ENCODE measurements at regions not wholly inside any gene's neighbourhood (a gene's known extent, or its start where the extent isn't known, plus 50 kb on each side); places are given as distances from the start of the nearest gene placed in this dataset.

GRCh38 chr10:104517946-104518345, 123.1 kb upstream of the SORCS3 start:
- TF ChIP-seq CTCF (IDR thresholded peaks at IDR 0.05) (no peak), POLR2A (IDR thresholded peaks at IDR 0.05) (no peak)
- WGBS, 2 donors: 72 to 77% methylated on average over 4 of the region's 4 CpGs
- no peak overlapping the region for H3K4me3 ChIP-seq (ENCODE audit: low read depth, poor library complexity, severe bottlenecking)
- intact Hi-C loops (cut with DNase I; ENCODE audit: low total_unique reads): no loop called here
- peak in 1 of 2 donors; percentile 50 for DNase-seq (ENCODE audit: low spot score in 2 of 2)

- TF ChIP-seq POLR2A (IDR thresholded peaks at IDR 0.05): no peak
- TF ChIP-seq CTCF (IDR thresholded peaks at IDR 0.05): no peak
- no peak overlapping the region for H3K4me3 ChIP-seq (ENCODE audit: low read depth, poor library complexity, severe bottlenecking)
- intact Hi-C loops (cut with DNase I; ENCODE audit: low total_unique reads): no loop called here
- DNase-seq (ENCODE audit: low spot score in 2 of 2): peak in 1 of 2 donors; percentile 53
- WGBS, 2 donors: 76% methylated on average over 6 of the region's 6 CpGs
Measured at GRCh38 chr10:104518891-104519290, 122.2 kb upstream of the SORCS3 start.

DNA sequence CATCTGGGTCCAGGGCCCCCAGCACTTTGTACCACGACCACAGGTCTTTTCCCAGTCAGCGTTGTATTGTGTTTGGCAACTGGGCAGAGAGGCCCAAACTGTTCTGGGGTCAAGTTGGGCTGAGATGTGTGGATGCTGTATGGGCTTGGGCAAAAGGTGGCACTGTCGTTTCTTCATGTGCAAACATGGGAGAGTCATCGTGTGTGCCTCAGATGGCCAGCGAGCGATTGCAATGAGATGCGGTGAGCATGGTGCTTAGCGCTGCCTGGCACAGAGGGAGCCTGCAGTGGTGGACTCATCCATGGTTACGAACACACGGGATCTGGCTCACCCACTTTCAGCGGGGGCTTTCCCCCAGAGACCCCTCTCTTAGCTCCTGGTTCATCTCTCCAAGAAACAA, 120.4 kb upstream of the SORCS3 start:
- peak in 1 of 2 donors; percentile 65 for DNase-seq (ENCODE audit: low spot score in 2 of 2)
- no peak overlapping the region for H3K4me3 ChIP-seq (ENCODE audit: low read depth, poor library complexity, severe bottlenecking)
- TF ChIP-seq CTCF (IDR thresholded peaks at IDR 0.05) (no peak), POLR2A (IDR thresholded peaks at IDR 0.05) (no peak)
- intact Hi-C loops (cut with DNase I; ENCODE audit: low total_unique reads): no loop called here
- 84 to 91% methylated on average over 11 of the region's 11 CpGs for WGBS, 2 donors

GRCh38 chr10:104521901-104522694, 119.0 kb upstream of the SORCS3 start:
- intact Hi-C loops (cut with DNase I; ENCODE audit: low total_unique reads): no loop called here
- DNase-seq (ENCODE audit: low spot score in 2 of 2): peak in 1 of 2 donors; percentile 79
- no peak for TF ChIP-seq CTCF (IDR thresholded peaks at IDR 0.05)
- no peak for TF ChIP-seq POLR2A (IDR thresholded peaks at IDR 0.05)
- no peak overlapping the region for H3K4me3 ChIP-seq (ENCODE audit: low read depth, poor library complexity, severe bottlenecking)
- WGBS, 2 donors: 29 to 38% methylated on average over 9 of the region's 9 CpGs

GRCh38 chr10:104526188-104526587, 114.9 kb upstream of the SORCS3 start:
- H3K4me3 ChIP-seq (ENCODE audit: low read depth, poor library complexity, severe bottlenecking): no peak overlapping the region
- intact Hi-C loops (cut with DNase I; ENCODE audit: low total_unique reads): no loop called here
- WGBS, 2 donors: 84 to 86% methylated on average over 2 of the region's 2 CpGs
- no peak for DNase-seq (ENCODE audit: low spot score in 2 of 2)
- TF ChIP-seq POLR2A (IDR thresholded peaks at IDR 0.05) (no peak), CTCF (IDR thresholded peaks at IDR 0.05) (no peak)

DNA sequence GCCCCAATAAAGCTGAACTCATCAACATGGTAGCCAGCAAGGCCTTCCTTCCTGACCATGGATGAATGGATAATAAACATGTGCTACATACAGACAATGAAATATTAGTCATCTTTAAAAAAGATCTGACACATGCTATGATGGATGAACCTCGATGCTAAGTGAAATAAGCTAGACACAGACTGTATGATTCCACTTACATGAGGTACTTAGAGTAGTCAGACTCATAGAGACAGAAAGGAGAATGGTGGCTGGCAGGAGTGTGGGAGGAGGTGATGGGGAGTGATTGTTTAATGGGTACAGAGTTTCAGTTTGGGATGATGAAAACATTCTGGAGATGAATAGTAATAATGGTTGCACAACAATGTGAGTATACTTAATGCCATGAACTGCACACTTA, 114.1 kb upstream of the SORCS3 start:
- no peak for TF ChIP-seq POLR2A (IDR thresholded peaks at IDR 0.05)
- TF ChIP-seq CTCF (IDR thresholded peaks at IDR 0.05): no peak
- peak in 1 of 2 donors; percentile 12 for DNase-seq (ENCODE audit: low spot score in 2 of 2)
- intact Hi-C loops (cut with DNase I; ENCODE audit: low total_unique reads): no loop called here
- WGBS, 2 donors: 55 to 67% methylated on average over 1 of the region's 1 CpG
- no peak overlapping the region for H3K4me3 ChIP-seq (ENCODE audit: low read depth, poor library complexity, severe bottlenecking)
